DMS79 treated with DMSO at 0.1 percent for 48 hours (cell line): ENCODE measurements at regions not wholly inside any gene's neighbourhood (a gene's known extent, or its start where the extent isn't known, plus 50 kb on each side); places are given as distances from the start of the nearest gene placed in this dataset.

ENCODE experiments used
- DNase-seq: peaks from one replicate; lab custom pipeline; 2025; lab: John Stamatoyannopoulos, UW

GRCh38 chr3:162125790-162126189 is 629.2 kb downstream of the OTOL1 start:
- DNase-seq: no peak

GRCh38 chr3:162130582-162130981 is 634.0 kb downstream of the OTOL1 start:
- no peak for DNase-seq

- DNase-seq: no peak
These were observed 636.4 kb downstream of the OTOL1 start for GRCh38 chr3:162132981-162133380.

- no peak for DNase-seq
These were observed 638.0 kb downstream of the OTOL1 start for GRCh38 chr3:162134571-162134970.

- DNase-seq: no peak
These were observed 639.5 kb downstream of the OTOL1 start for GRCh38 chr3:162136136-162136535.

GRCh38 chr3:162138509-162138908 is 641.9 kb downstream of the OTOL1 start:
- DNase-seq: no peak

GRCh38 chr3:162139841-162140240 is 643.2 kb downstream of the OTOL1 start:
- DNase-seq: no peak

- DNase-seq: no peak
These were observed 644.7 kb downstream of the OTOL1 start for GRCh38 chr3:162141272-162141791.

- DNase-seq: no peak
These were observed 645.9 kb downstream of the OTOL1 start for GRCh38 chr3:162142511-162142910.

- DNase-seq: no peak
These were observed 646.6 kb downstream of the OTOL1 start for GRCh38 chr3:162143180-162143579.

GRCh38 chr3:162147996-162148395 is 651.4 kb downstream of the OTOL1 start:
- no peak for DNase-seq

GRCh38 chr3:162150790-162151189 is 654.2 kb downstream of the OTOL1 start:
- DNase-seq: no peak

- no peak for DNase-seq
These were observed 656.0 kb downstream of the OTOL1 start for GRCh38 chr3:162152636-162153035.

GRCh38 chr3:162161595-162161994 is 665.0 kb downstream of the OTOL1 start:
- DNase-seq: no peak

- DNase-seq: no peak
These were observed 668.7 kb downstream of the OTOL1 start for GRCh38 chr3:162165346-162165745.

GRCh38 chr3:162166543-162166942 is 669.9 kb downstream of the OTOL1 start:
- no peak for DNase-seq

GRCh38 chr3:162168715-162169114 is 672.1 kb downstream of the OTOL1 start:
- no peak for DNase-seq

- no peak for DNase-seq
These were observed 674.0 kb downstream of the OTOL1 start for GRCh38 chr3:162170581-162170980.

GRCh38 chr3:162171970-162172369 is 675.4 kb downstream of the OTOL1 start:
- DNase-seq: no peak

- DNase-seq: no peak
These were observed 678.5 kb downstream of the OTOL1 start for GRCh38 chr3:162175145-162175544.

- no peak for DNase-seq
These were observed 679.3 kb downstream of the OTOL1 start for GRCh38 chr3:162175878-162176277.

GRCh38 chr3:162183440-162183839 is 686.8 kb downstream of the OTOL1 start:
- DNase-seq: no peak

- DNase-seq: no peak
These were observed 695.9 kb downstream of the OTOL1 start for GRCh38 chr3:162192340-162193029.
